NCI-H2029 (cell line): ENCODE measurements at regions not wholly inside any gene's neighbourhood (a gene's known extent, or its start where the extent isn't known, plus 50 kb on each side); places are given as distances from the start of the nearest gene placed in this dataset.
"Not testable (repeated sequence)": the region's sequence is repeated elsewhere in the genome, so short reads cannot be mapped to it uniquely, and the experiment has no call there.

Source experiments
- DNase-seq: peaks from one replicate; lab custom pipeline; 2025; lab: John Stamatoyannopoulos, UW

DNA sequence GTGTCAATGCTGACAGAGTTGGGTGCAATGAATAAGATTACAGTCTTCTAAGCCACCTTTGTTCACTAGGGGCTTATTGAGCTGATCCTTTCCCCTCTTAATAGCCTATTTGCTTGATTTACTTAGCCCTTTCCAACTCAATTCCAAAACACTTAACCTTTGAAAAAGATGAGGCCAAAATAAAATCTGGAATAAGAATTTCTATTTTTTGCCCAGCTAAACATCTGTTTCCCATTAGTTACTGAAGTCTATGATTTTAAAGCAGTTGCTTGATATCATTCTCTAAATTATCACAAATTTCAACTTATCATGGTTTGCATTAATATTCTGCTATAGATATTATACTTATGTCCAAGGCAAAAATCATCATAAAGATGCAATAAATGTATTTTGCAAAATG is 1272.0 kb upstream of the ACO1 start:
- DNase-seq, result no peak

DNA sequence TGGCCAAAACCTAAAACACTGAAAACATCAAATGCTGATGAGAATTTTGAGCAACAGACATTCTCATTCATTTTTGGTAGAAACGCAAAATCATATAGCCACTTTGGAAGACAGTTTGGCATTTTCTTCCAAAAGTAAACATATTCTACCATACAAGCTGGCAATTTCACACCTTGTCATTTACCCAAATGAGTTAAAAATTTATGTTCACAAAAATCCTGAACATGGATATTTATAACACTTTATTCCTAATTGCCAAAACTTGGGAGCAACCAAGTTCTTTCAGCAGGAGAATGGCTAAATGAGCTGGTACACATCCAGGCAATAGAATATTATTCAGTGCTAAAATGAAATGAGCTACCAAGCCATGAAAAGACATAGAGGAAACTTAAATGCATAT is 1270.1 kb upstream of the ACO1 start:
- DNase-seq, result no peak

DNA sequence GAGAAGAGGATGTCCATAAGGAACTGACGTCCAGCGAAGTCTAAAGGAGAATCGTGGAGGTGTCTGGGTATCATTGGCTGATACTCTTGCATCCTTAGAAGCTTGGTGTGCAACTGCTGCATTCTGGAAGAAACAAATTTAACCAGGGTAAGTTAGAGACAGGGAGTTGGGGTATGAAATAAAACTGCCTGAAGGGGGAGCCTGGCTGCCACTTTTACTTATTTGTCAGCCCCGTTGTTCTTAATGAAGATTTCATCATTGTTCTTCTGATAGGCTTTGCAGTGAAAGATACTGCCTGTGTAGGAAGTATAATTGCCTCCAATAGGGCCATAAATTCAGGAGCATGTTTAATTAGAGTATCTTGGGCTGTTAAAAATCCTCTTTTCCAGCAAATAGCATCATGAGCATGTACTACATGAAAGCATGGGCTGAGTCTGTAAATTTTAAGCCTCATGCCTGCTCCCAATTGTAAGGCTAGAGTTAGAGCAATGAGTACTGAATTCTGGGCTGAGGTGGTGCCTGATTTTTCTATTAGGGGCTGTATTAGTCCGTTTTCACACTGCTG is 1264.5 kb upstream of the ACO1 start:
- DNase-seq, result peak; percentile 21

GRCh38 chr9:31124389-31124788 is 1260.1 kb upstream of the ACO1 start:
- no peak for DNase-seq

GRCh38 chr9:31135567-31135966 is 1248.9 kb upstream of the ACO1 start:
- DNase-seq, result no peak

DNA sequence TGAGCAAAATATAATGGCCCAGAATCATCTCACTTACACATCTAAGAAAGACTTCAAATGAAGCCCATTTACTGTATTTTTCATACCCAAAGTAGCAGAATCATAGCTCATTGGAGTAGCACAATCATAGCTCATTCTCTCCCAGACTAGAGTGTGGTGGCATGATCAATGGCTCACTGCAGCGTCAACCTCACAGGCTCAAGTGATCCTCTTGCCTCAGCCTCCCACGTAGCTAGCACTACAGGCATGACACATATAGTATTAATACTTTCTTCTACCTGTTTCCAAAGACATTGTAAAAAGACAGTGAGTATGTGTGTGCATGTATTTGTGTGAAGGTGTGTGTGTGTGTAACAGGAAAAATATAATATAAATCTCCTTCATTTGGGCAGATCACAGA is 1247.9 kb upstream of the ACO1 start:
- no peak for DNase-seq

- no peak for DNase-seq
These were observed 1247.0 kb upstream of the ACO1 start for GRCh38 chr9:31137176-31138160.

GRCh38 chr9:31140316-31140715 is 1244.1 kb upstream of the ACO1 start:
- no peak for DNase-seq

DNA sequence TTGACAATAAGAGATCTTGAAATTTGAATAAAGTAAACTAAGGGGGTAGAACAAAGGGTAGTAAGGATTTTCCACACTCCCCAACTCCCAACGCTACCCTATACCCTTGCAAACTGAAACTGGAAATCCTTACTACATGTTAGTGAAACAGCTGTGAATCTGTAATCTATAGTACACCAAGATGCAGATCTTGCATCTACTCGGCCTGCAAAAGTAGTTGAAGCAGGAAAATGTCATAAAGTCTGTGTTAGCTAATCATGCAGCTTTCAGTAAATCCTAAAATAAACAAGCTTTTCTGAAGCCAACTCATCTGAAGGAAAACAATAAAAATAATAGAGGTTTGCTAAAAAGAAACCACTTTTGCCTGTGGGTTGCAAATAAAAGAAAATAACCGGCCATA is 1242.0 kb upstream of the ACO1 start:
- no peak for DNase-seq

DNA sequence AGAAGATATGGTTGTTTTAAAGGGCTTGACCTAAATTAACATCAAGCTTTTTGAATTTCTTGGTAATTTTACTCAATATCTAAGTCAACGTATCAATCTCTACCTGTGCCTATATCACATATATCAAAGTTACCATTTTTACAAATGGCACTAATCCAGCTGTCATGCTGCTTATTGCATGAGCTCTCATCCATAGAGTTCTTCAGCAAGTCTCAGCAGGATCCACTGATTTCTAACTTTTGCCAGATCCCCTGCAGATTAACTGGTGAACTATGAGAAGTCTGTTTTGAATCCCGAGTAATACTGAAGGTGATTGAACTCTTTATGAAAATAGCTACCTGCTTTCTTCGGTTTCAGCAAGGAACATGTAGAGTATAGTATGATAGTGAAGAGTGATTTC is 1239.8 kb upstream of the ACO1 start:
- DNase-seq, result no peak

DNA sequence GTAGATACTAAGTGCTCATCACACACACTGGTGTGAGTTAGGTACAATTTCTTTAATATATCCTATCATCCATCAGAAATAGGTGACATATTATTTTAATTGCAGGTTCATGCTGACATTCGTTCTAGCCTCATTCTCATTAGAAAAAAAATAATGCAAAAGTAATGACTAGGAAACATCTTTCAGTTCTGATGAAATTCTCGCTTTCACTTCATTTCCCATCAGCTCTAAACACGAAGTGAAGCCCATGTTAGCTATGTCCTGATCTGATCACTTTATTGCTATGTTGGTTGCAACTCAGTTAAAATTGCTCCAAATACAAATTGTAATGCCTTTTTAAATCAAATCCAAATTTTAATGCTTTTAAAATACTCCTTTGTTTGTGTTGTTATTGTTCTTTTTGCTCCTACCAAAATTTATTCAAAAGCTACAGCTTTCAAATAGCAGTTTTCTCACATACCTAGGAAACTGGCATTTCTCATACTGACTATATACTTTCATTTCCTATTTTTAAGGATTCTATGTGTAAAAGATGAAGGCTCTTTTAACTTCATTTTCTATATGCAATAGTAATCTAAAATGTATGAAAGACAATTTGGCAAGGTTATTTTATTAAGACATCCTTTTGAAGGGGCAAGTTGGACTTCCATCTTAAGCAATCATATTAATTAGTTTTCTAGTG is 1237.8 kb upstream of the ACO1 start:
- DNase-seq, result no peak

GRCh38 chr9:31153250-31153840 is 1231.1 kb upstream of the ACO1 start:
- DNase-seq, result no peak

DNA sequence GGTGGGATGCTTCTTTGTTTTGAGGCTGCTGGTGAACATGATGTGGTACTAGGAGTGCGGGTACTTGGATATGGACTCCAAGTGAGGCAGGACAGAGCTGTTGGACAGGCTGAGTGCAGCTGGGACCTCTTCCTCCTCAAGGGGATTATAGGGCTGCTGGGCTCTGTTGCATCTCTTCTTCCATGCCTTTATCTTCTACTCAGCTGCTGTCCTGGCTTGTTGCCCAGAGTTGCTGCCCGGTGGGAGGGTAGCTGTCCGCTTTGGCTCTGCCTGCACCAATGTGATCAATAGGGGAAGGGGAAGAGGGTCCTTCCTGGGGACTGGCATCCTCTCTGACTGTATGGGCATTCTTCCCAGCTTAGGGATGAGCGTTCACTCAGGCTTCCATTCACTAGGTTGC is 1217.9 kb upstream of the ACO1 start:
- no peak for DNase-seq

DNA sequence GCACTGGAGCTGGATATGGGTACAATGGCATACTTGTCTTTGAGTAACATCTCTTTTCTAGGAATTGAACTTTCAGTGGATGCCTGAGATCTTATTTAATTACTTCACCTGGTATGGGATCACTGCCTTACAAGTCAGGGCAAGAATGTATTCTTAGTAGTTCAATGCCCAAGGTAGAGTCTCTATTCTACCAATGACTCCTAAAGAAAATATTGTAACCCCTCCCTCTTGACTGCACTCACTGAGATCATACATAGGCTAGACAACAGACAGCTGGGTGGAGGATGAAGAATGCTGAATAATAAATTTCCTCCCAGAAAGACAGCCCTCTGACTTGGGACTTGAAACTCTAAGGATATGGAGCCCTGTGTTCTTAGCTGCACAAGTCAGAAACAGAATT is 1216.3 kb upstream of the ACO1 start:
- no peak for DNase-seq

- DNase-seq, result no peak
These were observed 1209.8 kb upstream of the ACO1 start for GRCh38 chr9:31174681-31175080.

DNA sequence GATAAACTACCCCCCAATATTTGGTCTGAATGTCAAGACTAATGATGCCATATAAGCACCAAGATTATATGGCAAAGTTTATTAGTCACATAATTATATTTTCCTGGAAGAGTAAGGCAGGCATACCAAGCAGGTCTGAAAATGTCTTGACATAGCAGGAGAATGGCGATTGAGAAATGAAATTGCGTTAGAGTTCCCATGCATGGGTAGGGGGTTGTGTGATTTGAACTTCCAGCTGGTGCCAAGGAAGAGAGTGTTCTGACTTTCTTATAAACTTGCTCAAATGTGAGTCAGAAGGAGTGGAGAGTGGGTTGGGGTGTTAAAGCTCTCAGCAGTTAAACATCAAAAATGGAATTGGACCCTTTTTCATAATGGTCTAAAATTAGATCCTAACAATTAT is 1200.6 kb upstream of the ACO1 start:
- no peak for DNase-seq

DNA sequence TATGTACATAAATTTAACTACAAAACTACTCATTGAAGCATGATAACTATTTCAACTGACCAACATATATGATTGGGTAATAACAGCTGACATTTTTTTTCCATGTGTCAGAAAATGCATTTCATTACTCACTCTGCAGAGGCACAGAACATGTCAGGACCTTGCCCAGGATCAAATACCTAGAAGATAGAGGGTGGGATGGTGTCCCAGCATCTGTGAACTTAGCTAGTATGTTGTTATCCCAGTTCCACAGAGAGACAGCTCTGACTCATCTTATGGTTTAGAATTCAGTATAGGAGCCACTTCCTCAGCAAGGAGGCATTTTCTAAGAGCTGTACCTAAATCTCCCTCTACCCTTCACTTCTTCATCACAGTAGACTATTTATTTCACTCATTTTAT is 1198.6 kb upstream of the ACO1 start:
- no peak for DNase-seq

GRCh38 chr9:31188496-31188895 is 1195.9 kb upstream of the ACO1 start:
- DNase-seq, result no peak

DNA sequence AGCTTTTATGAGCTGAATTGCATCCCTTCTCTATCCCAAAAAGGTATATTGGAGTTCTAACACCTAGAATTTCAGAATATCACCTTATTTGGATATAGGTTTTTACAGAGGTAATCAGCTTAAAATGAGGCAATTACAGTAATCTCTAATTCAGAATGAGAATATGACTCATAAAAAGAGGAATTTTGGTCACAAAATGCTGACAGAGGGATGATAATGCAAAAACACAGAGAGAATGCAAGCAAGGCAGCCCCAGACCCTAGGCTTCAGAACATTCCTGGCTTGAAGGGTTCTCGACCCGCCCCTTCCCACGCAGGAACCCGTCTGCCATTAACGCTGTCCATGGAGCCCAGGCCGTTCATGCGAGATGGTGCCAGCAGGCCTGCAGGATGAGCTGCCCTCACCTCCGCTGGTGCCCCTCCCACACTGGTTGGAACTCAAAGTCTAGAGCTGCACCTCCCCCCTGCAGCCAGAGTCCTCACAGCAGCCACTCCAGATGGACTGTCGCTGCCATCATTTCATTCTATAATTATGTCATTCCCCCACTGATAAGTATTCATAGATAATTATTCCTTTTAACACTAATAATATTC is 1173.4 kb upstream of the ACO1 start:
- no peak for DNase-seq

DNA sequence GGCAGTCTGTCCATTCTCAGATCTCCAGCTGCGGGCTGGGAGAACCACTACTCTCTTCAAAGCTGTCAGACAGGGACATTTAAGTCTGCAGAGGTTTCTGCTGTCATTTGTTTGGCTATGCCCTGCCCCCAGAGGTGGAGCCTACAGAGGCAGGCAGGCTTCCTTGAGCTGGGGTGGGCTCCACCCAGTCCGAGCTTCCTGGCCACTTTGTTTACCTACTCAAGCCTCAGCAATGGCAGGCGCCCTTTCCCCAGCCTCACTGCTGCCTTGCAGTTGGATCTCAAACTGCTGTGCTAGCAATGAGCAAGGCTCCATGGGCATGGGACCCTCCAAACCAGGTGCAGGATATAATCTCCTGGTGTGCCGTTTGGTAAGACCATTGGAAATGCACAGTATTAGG is 1154.5 kb upstream of the ACO1 start:
- DNase-seq, result not testable (repeated sequence)

- DNase-seq, result no peak
These were observed 1152.0 kb upstream of the ACO1 start for GRCh38 chr9:31232485-31232884.

DNA sequence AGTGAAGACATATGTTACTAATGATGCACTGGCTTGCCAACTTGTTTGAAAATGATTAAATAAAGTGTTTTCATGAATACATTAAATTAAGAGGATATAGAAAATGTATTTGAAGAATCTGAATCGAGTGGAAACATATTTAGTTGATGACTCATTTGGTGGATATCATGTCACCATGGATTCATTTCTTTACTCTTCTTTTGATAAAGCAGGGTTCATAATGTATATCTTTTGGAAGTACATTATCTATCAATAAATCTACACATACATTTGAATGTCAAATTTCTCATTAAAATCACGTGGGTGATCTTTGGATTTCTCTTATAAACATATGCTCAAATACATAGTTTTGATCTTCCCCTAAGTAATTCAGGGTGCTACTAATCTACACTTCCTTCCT is 1148.1 kb upstream of the ACO1 start:
- DNase-seq, result no peak
